Left ventricle myocardium inferior (tissue), 1 donor: ENCODE measurements at regions not wholly inside any gene's neighbourhood (a gene's known extent, or its start where the extent isn't known, plus 50 kb on each side); places are given as distances from the start of the nearest gene placed in this dataset.

Experiments
- DNase-seq: peaks from one replicate; pipeline ENCODE4 v3.0.0-alpha.2; 2020
- H3K27ac ChIP-seq: fragments of 200-600 bp; replicated peaks from 2 replicates; pipeline ENCODE4 v1.8.0; 2021
- H3K27me3 ChIP-seq: fragments of 200-600 bp; 2 replicates; pipeline ENCODE4 v1.8.0; 2021; ENCODE audit warnings: low read depth
- H3K36me3 ChIP-seq: fragments of 200-600 bp; 2 replicates; pipeline ENCODE4 v1.8.0; 2021
- H3K4me1 ChIP-seq: fragments of 200-600 bp; 2 replicates; pipeline ENCODE4 v1.8.0; 2021
- H3K4me3 ChIP-seq: fragments of 200-600 bp; 2 replicates; pipeline ENCODE4 v1.8.0; 2021; ENCODE audit warnings: mild to moderate bottlenecking, moderate library complexity
- H3K9me3 ChIP-seq: fragments of 200-600 bp; replicated peaks from 2 replicates; pipeline ENCODE4 v1.8.0; 2021
- CTCF ChIP-seq: fragments of 200-600 bp; IDR thresholded peaks from 2 replicates; pipeline ENCODE4 v1.8.0; 2021; ENCODE audit warnings: antibody characterized with exemption, mild to moderate bottlenecking, borderline replicate concordance
- intact Hi-C: fragments of 100-400 bp; cut with micrococcal nuclease; formaldehyde crosslinking; loops from one replicate; pipeline ENCODE4 v1.11.0; 2022
- donor health status: DM: no; HTN: yes; CAD: no; lungs with severe emphysema.

GRCh38 chr6:87899499-87900147 lies 148.0 kb upstream of the SPACA1 start:
- TF ChIP-seq CTCF: no peak
- intact Hi-C loops: no loop called here
- Histone ChIP-seq H3K27me3 (no peaks in the 10 kb centered on the region), H3K4me3 (no peak overlapping the region), H3K27ac (no peak overlapping the region), H3K9me3 (no peaks in the 10 kb centered on the region), H3K36me3 (no peaks in the 10 kb centered on the region), H3K4me1 (no peaks in the 10 kb centered on the region)
- no peak for DNase-seq

- intact Hi-C loops: no loop called here
- no peaks in the 10 kb centered on the region for H3K27me3 ChIP-seq
- no peak overlapping the region for H3K4me3 ChIP-seq
- no peaks in the 10 kb centered on the region for H3K9me3 ChIP-seq
- H3K27ac ChIP-seq: no peak overlapping the region
- no peak for DNase-seq
- no peak for TF ChIP-seq CTCF
- H3K4me1 ChIP-seq: no peaks in the 10 kb centered on the region
- H3K36me3 ChIP-seq: no peaks in the 10 kb centered on the region
Measured at GRCh38 chr6:87897663-87898062, 150.0 kb upstream of the SPACA1 start.

- no peak for TF ChIP-seq CTCF
- intact Hi-C loops: no loop called here
- no peak for DNase-seq
- no peak overlapping the region for H3K27ac ChIP-seq
- H3K27me3 ChIP-seq: no peaks in the 10 kb centered on the region
- no peaks in the 10 kb centered on the region for H3K4me1 ChIP-seq
- no peaks in the 10 kb centered on the region for H3K9me3 ChIP-seq
- no peak overlapping the region for H3K4me3 ChIP-seq
- H3K36me3 ChIP-seq: no peaks in the 10 kb centered on the region
Measured at GRCh38 chr6:87897013-87897412, 150.6 kb upstream of the SPACA1 start.

GRCh38 chr6:87887266-87887665 lies 160.4 kb upstream of the SPACA1 start:
- no peak overlapping the region for H3K27ac ChIP-seq
- no peak for DNase-seq

GRCh38 chr6:87884203-87884602 lies 163.4 kb upstream of the SPACA1 start:
- no peak for TF ChIP-seq CTCF
- no peak overlapping the region for H3K4me3 ChIP-seq
- no peaks in the 10 kb centered on the region for H3K4me1 ChIP-seq
- no peak overlapping the region for H3K27ac ChIP-seq
- no peaks in the 10 kb centered on the region for H3K36me3 ChIP-seq
- intact Hi-C loops: no loop called here
- H3K9me3 ChIP-seq: no peaks in the 10 kb centered on the region
- no peak for DNase-seq
- H3K27me3 ChIP-seq: peaks cover 7% of the 10 kb centered on the region

More at GRCh38 chr6:87887266-87887665, 160.4 kb upstream of the SPACA1 start:
- intact Hi-C loops: no loop called here
- Histone ChIP-seq H3K4me3 (no peak overlapping the region), H3K9me3 (no peaks in the 10 kb centered on the region), H3K36me3 (no peaks in the 10 kb centered on the region), H3K27me3 (peaks cover 6% of the 10 kb centered on the region), H3K4me1 (no peaks in the 10 kb centered on the region)
- no peak for TF ChIP-seq CTCF
